HG03108 (cell line): ENCODE measurements at regions not wholly inside any gene's neighbourhood (a gene's known extent, or its start where the extent isn't known, plus 50 kb on each side); places are given as distances from the start of the nearest gene placed in this dataset.
"Not testable (repeated sequence)": the region's sequence is repeated elsewhere in the genome, so short reads cannot be mapped to it uniquely, and the experiment has no call there.

Source experiments
- ATAC-seq: cut with Tn5 transposase; IDR thresholded peaks from one replicate; pipeline ENCODE4 v1.9.1; 2021; ENCODE audit warnings: moderate library complexity; ENCODE audit not compliant: unreplicated experiment

- no peak for ATAC-seq
Observed at GRCh38 chr12:22808860-22809259, 183.9 kb downstream of the ETNK1 start.

GRCh38 chr12:22810036-22810435, 185.1 kb downstream of the ETNK1 start:
- ATAC-seq: no peak

GRCh38 chr12:22812531-22812930, 187.6 kb downstream of the ETNK1 start:
- ATAC-seq: no peak

GRCh38 chr12:22821985-22822384, 197.0 kb downstream of the ETNK1 start:
- ATAC-seq: no peak

GRCh38 chr12:22826026-22826425, 201.1 kb downstream of the ETNK1 start:
- no peak for ATAC-seq

GRCh38 chr12:22826446-22826981, 201.5 kb downstream of the ETNK1 start:
- ATAC-seq: not testable (repeated sequence)

GRCh38 chr12:22828066-22828465, 203.1 kb downstream of the ETNK1 start:
- ATAC-seq: no peak

GRCh38 chr12:22835431-22835830, 210.5 kb downstream of the ETNK1 start:
- no peak for ATAC-seq

- no peak for ATAC-seq
Observed at GRCh38 chr12:22850185-22850584, 225.2 kb downstream of the ETNK1 start.

GRCh38 chr12:22851532-22851931, 226.6 kb downstream of the ETNK1 start:
- ATAC-seq: no peak

- ATAC-seq: no peak
Observed at GRCh38 chr12:22855456-22855855, 230.5 kb downstream of the ETNK1 start.

GRCh38 chr12:22856178-22856577, 231.2 kb downstream of the ETNK1 start:
- ATAC-seq: no peak

- no peak for ATAC-seq
Observed at GRCh38 chr12:22858849-22859570, 234.0 kb downstream of the ETNK1 start.

- ATAC-seq: no peak
Observed at GRCh38 chr12:22860926-22861325, 236.0 kb downstream of the ETNK1 start.

GRCh38 chr12:22865822-22866221, 240.9 kb downstream of the ETNK1 start:
- no peak for ATAC-seq

GRCh38 chr12:22866406-22866805, 241.4 kb downstream of the ETNK1 start:
- ATAC-seq: no peak

- no peak for ATAC-seq
Observed at GRCh38 chr12:22874151-22874550, 249.2 kb downstream of the ETNK1 start.

GRCh38 chr12:22876262-22876661, 251.3 kb downstream of the ETNK1 start:
- ATAC-seq: no peak

- no peak for ATAC-seq
Observed at GRCh38 chr12:22879203-22879602, 254.2 kb downstream of the ETNK1 start.

- ATAC-seq: no peak
Observed at GRCh38 chr12:22880331-22880730, 255.4 kb downstream of the ETNK1 start.

- ATAC-seq: no peak
Observed at GRCh38 chr12:22880807-22881206, 255.8 kb downstream of the ETNK1 start.

GRCh38 chr12:22881878-22882385, 257.0 kb downstream of the ETNK1 start:
- no peak for ATAC-seq

GRCh38 chr12:22882559-22882958, 257.6 kb downstream of the ETNK1 start:
- ATAC-seq: no peak
